NCI-H1436 (cell line): ENCODE measurements at regions not wholly inside any gene's neighbourhood (a gene's known extent, or its start where the extent isn't known, plus 50 kb on each side); places are given as distances from the start of the nearest gene placed in this dataset.
"Not testable (repeated sequence)": the region's sequence is repeated elsewhere in the genome, so short reads cannot be mapped to it uniquely, and the experiment has no call there.

Source experiments
- DNase-seq: peaks from one replicate; lab custom pipeline; 2025; lab: John Stamatoyannopoulos, UW

GRCh38 chr3:27556887-27557286, 72.7 kb upstream of the SLC4A7 start:
- no peak for DNase-seq

- no peak for DNase-seq
Measured at GRCh38 chr3:27554706-27555105, 70.5 kb upstream of the SLC4A7 start.

GRCh38 chr3:27553886-27554540, 69.8 kb upstream of the SLC4A7 start:
- DNase-seq, result no peak

- DNase-seq, result not testable (repeated sequence)
Measured at GRCh38 chr3:27552708-27553107, 68.5 kb upstream of the SLC4A7 start.

- not testable (repeated sequence) for DNase-seq
Measured at GRCh38 chr3:27551413-27551812, 67.2 kb upstream of the SLC4A7 start.

- no peak for DNase-seq
Measured at GRCh38 chr3:27545061-27545460, 60.9 kb upstream of the SLC4A7 start.

GRCh38 chr3:27544372-27544865, 60.2 kb upstream of the SLC4A7 start:
- no peak for DNase-seq

- DNase-seq, result no peak
Measured at GRCh38 chr3:27542476-27542875, 58.3 kb upstream of the SLC4A7 start.

GRCh38 chr3:27540231-27540630, 56.0 kb upstream of the SLC4A7 start:
- no peak for DNase-seq

GRCh38 chr3:27536491-27536890, 52.3 kb upstream of the SLC4A7 start:
- DNase-seq, result no peak

- DNase-seq, result no peak
Measured at GRCh38 chr3:27535809-27536392, 51.7 kb upstream of the SLC4A7 start.

- DNase-seq, result no peak
Measured at GRCh38 chr3:27533718-27534573, 49.8 kb upstream of the SLC4A7 start.
